Keratinocyte (primary cell): ENCODE measurements at regions not wholly inside any gene's neighbourhood (a gene's known extent, or its start where the extent isn't known, plus 50 kb on each side); places are given as distances from the start of the nearest gene placed in this dataset.

Experiments
- DNase-seq: peaks from one replicate; pipeline ENCODE4 v3.0.0-alpha.2; 2011; ENCODE audit warnings: low read depth, missing footprints, low spot score
- FAIRE-seq: peaks from 2 replicates; lab custom pipeline; 2011; peaks lifted over from hg19 to GRCh38; lab: Jason Lieb, UNC
- H2AFZ ChIP-seq: 2 replicates; pipeline ENCODE4 v1.6.0; 2012; ENCODE audit warnings: low read length, control low read depth, inconsistent platforms; ENCODE audit not compliant: control insufficient read depth
- H3K27ac ChIP-seq: 2 replicates; pipeline ENCODE4 v1.5.1; 2011; ENCODE audit warnings: low read length; ENCODE audit not compliant: control insufficient read depth, insufficient read depth
- H3K27me3 ChIP-seq: 3 replicates; pipeline ENCODE4 v1.6.0; 2011; ENCODE audit warnings: low read length; ENCODE audit not compliant: control insufficient read depth, insufficient read depth; ENCODE audit errors: extremely low read depth
- H3K36me3 ChIP-seq, 2 experiments: 2 replicates in 1 of 2; 3 replicates in 1 of 2; pipeline ENCODE4 v1.5.1; 2011; ENCODE audit warnings: low read length in 2 of 2, mild to moderate bottlenecking in 1 of 2; ENCODE audit not compliant: control insufficient read depth in 2 of 2, insufficient read depth in 2 of 2; ENCODE audit errors: extremely low read depth in 1 of 2
- H3K4me1 ChIP-seq: 3 replicates; pipeline ENCODE4 v1.5.1; 2011; ENCODE audit warnings: low read length; ENCODE audit not compliant: control insufficient read depth, insufficient read depth; ENCODE audit errors: extremely low read depth
- H3K4me2 ChIP-seq: 3 replicates; pipeline ENCODE4 v1.6.0; 2011; ENCODE audit warnings: low read depth, low read length; ENCODE audit not compliant: control insufficient read depth, insufficient read depth; ENCODE audit errors: extremely low read depth
- H3K4me3 ChIP-seq, 3 experiments: fragments of 200-600 bp in 1 of 3; sonication (generic) in 1 of 3; 2 replicates in 2 of 3; 3 replicates in 1 of 3; pipeline ENCODE4 v1.5.1; 2011 to 2016; ENCODE audit warnings: low read length in 3 of 3, mild to moderate bottlenecking in 3 of 3, control low read depth in 2 of 3, inconsistent platforms in 1 of 3, low read depth in 1 of 3, mixed read lengths in 1 of 3, mixed run types in 1 of 3, moderate library complexity in 1 of 3; ENCODE audit not compliant: control insufficient read depth in 2 of 3, insufficient read depth in 2 of 3; ENCODE audit errors: extremely low read depth in 1 of 3
- H3K79me2 ChIP-seq: 2 replicates; pipeline ENCODE4 v1.6.0; 2012; ENCODE audit warnings: low read length; ENCODE audit not compliant: control insufficient read depth, insufficient read depth
- H3K9ac ChIP-seq: 3 replicates; pipeline ENCODE4 v1.6.0; 2011; ENCODE audit warnings: low read length; ENCODE audit not compliant: control insufficient read depth, insufficient read depth; ENCODE audit errors: extremely low read depth
- H3K9me1 ChIP-seq: 3 replicates; pipeline ENCODE4 v1.6.0; 2011; ENCODE audit warnings: low read length; ENCODE audit not compliant: control insufficient read depth, insufficient read depth; ENCODE audit errors: extremely low read depth
- H3K9me3 ChIP-seq: 2 replicates; pipeline ENCODE4 v1.5.1; 2012; ENCODE audit warnings: low read depth, low read length; ENCODE audit not compliant: control insufficient read depth
- H4K20me1 ChIP-seq: 3 replicates; pipeline ENCODE4 v1.6.0; 2011; ENCODE audit warnings: low read length; ENCODE audit not compliant: control insufficient read depth, insufficient read depth; ENCODE audit errors: extremely low read depth
- CTCF ChIP-seq, 3 experiments: IDR thresholded peaks in 1 of 3; conservative IDR thresholded peaks in 1 of 3; optimal IDR thresholded peaks in 1 of 3; 2 replicates in 2 of 3; 3 replicates in 1 of 3; pipeline versions ENCODE3 to v1.5.1; 2011; ENCODE audit warnings: low read length in 3 of 3, mild to moderate bottlenecking in 3 of 3, moderate library complexity in 2 of 3, control low read depth in 1 of 3, inconsistent platforms in 1 of 3; ENCODE audit not compliant: insufficient read depth in 2 of 3; ENCODE audit errors: extremely low read depth in 1 of 3
- EZH2 ChIP-seq: IDR thresholded peaks from one replicate; pipeline ENCODE4 v1.6.1; 2012; ENCODE audit warnings: inconsistent platforms, mild to moderate bottlenecking, low read length, moderate library complexity
- dilution Hi-C: fragments of 300-500 bp; cut with MboI; formaldehyde crosslinking; loops from one replicate; pipeline ENCODE4 v1.7.0; 2020; ENCODE audit warnings: low sequenced_read_pairs; ENCODE audit not compliant: extremely low pct_ligation_motif_present

DNA sequence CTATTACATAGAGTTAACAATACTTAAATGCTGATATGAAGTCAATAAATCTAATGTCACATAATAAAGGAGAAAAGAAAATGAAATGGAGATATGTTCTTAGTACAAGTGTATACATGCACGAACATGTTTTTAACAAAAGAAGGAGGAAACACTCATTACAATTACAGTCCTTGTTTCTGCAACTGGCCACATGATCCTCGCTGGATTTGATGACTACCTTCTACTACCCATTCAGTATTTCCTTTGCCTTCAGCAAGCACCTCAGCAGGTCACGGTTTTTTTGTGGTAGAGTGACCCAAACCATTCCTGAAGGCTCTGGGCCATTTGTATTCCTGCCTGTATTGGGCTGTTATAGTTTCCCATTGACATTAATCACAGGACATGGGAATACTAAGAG, 172.8 kb upstream of the CXADR start:
- Histone ChIP-seq H3K4me3 (no peak overlapping the region), H3K9me3 (no peaks in the 10 kb centered on the region), H2AFZ (no peak overlapping the region), H4K20me1 (no peaks in the 10 kb centered on the region), H3K27ac (no peak overlapping the region), H3K27me3 (no peaks in the 10 kb centered on the region), H3K36me3 (no peaks in the 10 kb centered on the region), H3K79me2 (no peaks in the 10 kb centered on the region), H3K4me2 (no peak overlapping the region), H3K9me1 (no peaks in the 10 kb centered on the region), H3K4me1 (peaks cover 3% of the 10 kb centered on the region), H3K9ac (no peak overlapping the region)
- TF ChIP-seq EZH2: no peak
- no peak for TF ChIP-seq CTCF (optimal IDR thresholded peaks at IDR 0.05 in 1 of 3, IDR thresholded peaks at IDR 0.05 in 1 of 3, conservative IDR thresholded peaks at IDR 0.05 in 1 of 3; ENCODE audit: extremely low read depth in 1 of 3, insufficient read depth in 2 of 3, low read length in 3 of 3)
- dilution Hi-C loops: no loop called here
- FAIRE-seq: no peak
- no peak for DNase-seq

- DNase-seq (no peak), FAIRE-seq (no peak)
- H3K4me1 ChIP-seq: peaks cover 3% of the 10 kb centered on the region
- no peak overlapping the region for H3K9ac ChIP-seq
- H3K4me2 ChIP-seq: no peak overlapping the region
- no peak for TF ChIP-seq EZH2
- TF ChIP-seq CTCF (optimal IDR thresholded peaks at IDR 0.05 in 1 of 3, IDR thresholded peaks at IDR 0.05 in 1 of 3, conservative IDR thresholded peaks at IDR 0.05 in 1 of 3; ENCODE audit: extremely low read depth in 1 of 3, insufficient read depth in 2 of 3, low read length in 3 of 3): no peak
- no peaks in the 10 kb centered on the region for H3K9me3 ChIP-seq
- H3K27ac ChIP-seq: no peak overlapping the region
- H3K27me3 ChIP-seq: no peaks in the 10 kb centered on the region
- H3K79me2 ChIP-seq: no peaks in the 10 kb centered on the region
- no peaks in the 10 kb centered on the region for H4K20me1 ChIP-seq
- H2AFZ ChIP-seq: no peak overlapping the region
- H3K36me3 ChIP-seq: no peaks in the 10 kb centered on the region
- dilution Hi-C loops: no loop called here
- H3K4me3 ChIP-seq: no peak overlapping the region
- no peaks in the 10 kb centered on the region for H3K9me1 ChIP-seq
These were observed 169.8 kb upstream of the CXADR start for GRCh38 chr21:17343055-17343454.
